H1 (cell line): ENCODE measurements at regions not wholly inside any gene's neighbourhood (a gene's known extent, or its start where the extent isn't known, plus 50 kb on each side); places are given as distances from the start of the nearest gene placed in this dataset.

Source experiments
- CTCF ChIA-PET: fragments of 300-600 bp; sonication (Branson Sonifier 250); formaldehyde crosslinking; loops from one replicate; lab custom pipeline; 2021; ENCODE audit not compliant: partially characterized antibody; lab: Charles Lee
- POLR2A ChIA-PET: fragments of 300-600 bp; sonication (Branson Sonifier 250); formaldehyde crosslinking; loops from one replicate; lab custom pipeline; 2021; ENCODE audit warnings: inconsistent platforms; ENCODE audit not compliant: partially characterized antibody; lab: Charles Lee
- DNase-seq, 2 experiments: peaks; one replicate each; pipeline versions ENCODE4 v3.0.0 to v3.0.0-alpha.2; 2010 to 2022; ENCODE audit warnings: low spot score in 2 of 2, low read depth in 1 of 2, mixed read lengths in 1 of 2
- FAIRE-seq: peaks from 2 replicates; lab custom pipeline; 2011; peaks lifted over from hg19 to GRCh38; lab: Jason Lieb, UNC
- H2AFZ ChIP-seq: 2 replicates; pipeline ENCODE4 v1.8.1; 2012; ENCODE audit warnings: low read length, inconsistent platforms
- H2AK5ac ChIP-seq: 2 replicates; pipeline ENCODE4 v1.6.1; 2013; ENCODE audit warnings: low read depth, low read length
- H2BK120ac ChIP-seq: replicated peaks from 2 replicates; pipeline ENCODE3; 2013; ENCODE audit warnings: low read depth, low read length, inconsistent platforms
- H2BK12ac ChIP-seq: 2 replicates; pipeline ENCODE4 v1.6.1; 2013; ENCODE audit warnings: low read depth, low read length
- H2BK15ac ChIP-seq: 2 replicates; pipeline ENCODE4 v1.6.1; 2013; ENCODE audit warnings: low read length
- H2BK20ac ChIP-seq: 2 replicates; pipeline ENCODE4 v1.6.1; 2013; ENCODE audit warnings: low read length
- H2BK5ac ChIP-seq: 2 replicates; pipeline ENCODE4 v1.6.1; 2013; ENCODE audit warnings: low read depth, low read length
- H3K14ac ChIP-seq: 2 replicates; pipeline ENCODE4 v1.6.1; 2013; ENCODE audit warnings: inconsistent platforms; ENCODE audit not compliant: insufficient read length
- H3K18ac ChIP-seq: 2 replicates; pipeline ENCODE4 v1.6.1; 2013; ENCODE audit warnings: low read length; ENCODE audit errors: extremely low read depth
- H3K23ac ChIP-seq: 2 replicates; pipeline ENCODE4 v1.6.1; 2013; ENCODE audit warnings: inconsistent platforms; ENCODE audit not compliant: insufficient read length
- H3K23me2 ChIP-seq: 2 replicates; pipeline ENCODE4 v1.6.1; 2013; ENCODE audit warnings: low read depth, low read length
- H3K27ac ChIP-seq: 2 replicates; pipeline ENCODE4 v1.6.1; 2011; ENCODE audit warnings: low read depth, low read length, inconsistent platforms
- H3K27me3 ChIP-seq, 4 experiments: replicated peaks in 1 of 4; 1 replicate in 1 of 4; 2 replicates in 3 of 4; pipeline versions ENCODE4 v1.6.1 to v1.8.1; 2011 to 2013; ENCODE audit warnings: low read length in 3 of 4, mild to moderate bottlenecking in 3 of 4, inconsistent platforms in 2 of 4, mixed read lengths in 2 of 4, moderate library complexity in 1 of 4; ENCODE audit not compliant: control insufficient read depth in 3 of 4, insufficient read depth in 3 of 4; ENCODE audit errors: extremely low read depth in 1 of 4
- H3K36me3 ChIP-seq, 4 experiments: 2 replicates each; pipeline versions ENCODE4 v1.6.1 to v1.8.1; 2011 to 2013; ENCODE audit warnings: mild to moderate bottlenecking in 4 of 4, low read length in 3 of 4, moderate library complexity in 2 of 4, control low read depth in 1 of 4, inconsistent platforms in 1 of 4; ENCODE audit not compliant: insufficient read depth in 4 of 4, control insufficient read depth in 2 of 4
- H3K4ac ChIP-seq: replicated peaks from 2 replicates; pipeline ENCODE3; 2013; ENCODE audit warnings: low read length, low read depth, mixed read lengths, inconsistent platforms; ENCODE audit not compliant: insufficient read length
- H3K4me1 ChIP-seq, 4 experiments: replicated peaks in 1 of 4; 1 replicate in 1 of 4; 2 replicates in 3 of 4; pipeline versions ENCODE4 v1.6.1 to v1.8.1; 2011 to 2013; ENCODE audit warnings: low read length in 3 of 4, inconsistent platforms in 2 of 4, mixed read lengths in 1 of 4; ENCODE audit not compliant: insufficient read depth in 4 of 4, control insufficient read depth in 3 of 4
- H3K4me2 ChIP-seq, 2 experiments: 2 replicates each; pipeline versions ENCODE4 v1.6.1 to v1.8.1; 2011 to 2013; ENCODE audit warnings: low read depth in 2 of 2, low read length in 2 of 2, control low read depth in 1 of 2, inconsistent platforms in 1 of 2, mild to moderate bottlenecking in 1 of 2; ENCODE audit not compliant: insufficient read depth in 1 of 2
- H3K4me3 ChIP-seq, 4 experiments: fragments of 200-600, 300-600 bp in 1 of 4; sonication (generic), shearing (Covaris generic), sonication (Bioruptor Twin) in 1 of 4; 2 replicates each; pipeline versions ENCODE4 v1.5.1 to v1.8.1; 2011 to 2016; ENCODE audit warnings: low read length in 4 of 4, low read depth in 3 of 4, control low read depth in 2 of 4, inconsistent platforms in 2 of 4, mild to moderate bottlenecking in 2 of 4, mixed read lengths in 1 of 4, moderate library complexity in 1 of 4; ENCODE audit not compliant: insufficient read depth in 2 of 4; ENCODE audit errors: extremely low read depth in 1 of 4
- H3K56ac ChIP-seq: replicated peaks from 2 replicates; pipeline ENCODE3; 2013; ENCODE audit warnings: low read depth, mild to moderate bottlenecking, mixed read lengths, low read length, inconsistent platforms; ENCODE audit not compliant: insufficient read length
- H3K79me1 ChIP-seq: 2 replicates; pipeline ENCODE4 v1.6.1; 2013; ENCODE audit warnings: low read depth, low read length, control low read depth
- H3K79me2 ChIP-seq, 2 experiments: 2 replicates each; pipeline versions ENCODE4 v1.6.1 to v1.8.1; 2012 to 2013; ENCODE audit warnings: low read length in 2 of 2, mild to moderate bottlenecking in 2 of 2, inconsistent platforms in 1 of 2; ENCODE audit not compliant: insufficient read depth in 2 of 2, control insufficient read depth in 1 of 2
- H3K9ac ChIP-seq, 4 experiments: replicated peaks in 1 of 4; 1 replicate in 1 of 4; 2 replicates in 3 of 4; pipeline versions ENCODE4 v1.6.1 to v1.8.1; 2011 to 2013; ENCODE audit warnings: low read depth in 3 of 4, low read length in 3 of 4, control low read depth in 2 of 4, mild to moderate bottlenecking in 2 of 4, moderate library complexity in 2 of 4, inconsistent platforms in 1 of 4; ENCODE audit errors: extremely low read depth in 1 of 4
- H3K9me3 ChIP-seq, 2 experiments: 2 replicates each; pipeline versions ENCODE4 v1.6.1 to v1.8.1; 2012 to 2013; ENCODE audit warnings: mild to moderate bottlenecking in 2 of 2, moderate library complexity in 2 of 2, control low read depth in 1 of 2, inconsistent platforms in 1 of 2, low read depth in 1 of 2, low read length in 1 of 2, mixed read lengths in 1 of 2; ENCODE audit not compliant: insufficient read depth in 2 of 2
- H4K20me1 ChIP-seq, 2 experiments: replicated peaks in 1 of 2; 2 replicates each; pipeline versions ENCODE3 to v1.8.1; 2011 to 2013; ENCODE audit warnings: inconsistent platforms in 2 of 2, low read length in 2 of 2, mild to moderate bottlenecking in 1 of 2; ENCODE audit not compliant: insufficient read depth in 2 of 2, control insufficient read depth in 1 of 2
- H4K5ac ChIP-seq: 2 replicates; pipeline ENCODE4 v1.6.1; 2013; ENCODE audit warnings: low read length, low read depth, mixed read lengths, inconsistent platforms; ENCODE audit not compliant: insufficient read length
- H4K8ac ChIP-seq: 2 replicates; pipeline ENCODE4 v1.8.0; 2013; ENCODE audit warnings: mild to moderate bottlenecking, moderate library complexity, low read length, inconsistent platforms; ENCODE audit not compliant: insufficient read depth; ENCODE audit errors: extremely low read depth
- H4K91ac ChIP-seq: replicated peaks from 2 replicates; pipeline ENCODE3; 2013; ENCODE audit warnings: low read length, mixed read lengths, inconsistent platforms; ENCODE audit not compliant: insufficient read length
- CBX8 ChIP-seq: fragments of 300-800, 300-1000 bp; sonication (generic); IDR thresholded peaks from 2 replicates; pipeline ENCODE4 v1.7.1; 2016; ENCODE audit warnings: low read depth, low read length, borderline replicate concordance
- CHD1 ChIP-seq: IDR thresholded peaks from 2 replicates; pipeline ENCODE4 v1.6.1; 2012; ENCODE audit warnings: low read depth, low read length, improper control_type of control experiment
- E2F6 ChIP-seq: IDR thresholded peaks from 2 replicates; pipeline ENCODE4 v1.6.1; 2012; ENCODE audit warnings: inconsistent platforms
- HDAC6 ChIP-seq: IDR thresholded peaks from one replicate; pipeline ENCODE4 v1.7.1; 2012; ENCODE audit warnings: low read depth, mild to moderate bottlenecking, inconsistent platforms, low read length, moderate library complexity
- JUN ChIP-seq: IDR thresholded peaks from 2 replicates; pipeline ENCODE4 v1.6.1; 2011; ENCODE audit warnings: low read depth, mild to moderate bottlenecking, improper control_type of control experiment, low read length
- SP1 ChIP-seq: IDR thresholded peaks from 2 replicates; pipeline ENCODE4 v1.6.1; 2011; ENCODE audit warnings: low read depth, low read length
- WGBS, 2 experiments: shearing (Covaris generic) in 1 of 2; methylation state at CpG; one replicate each; pipeline versions ENCODE4 v1.1.6 to v1.1.7; 2013 to 2015; ENCODE audit warnings: low lambda C conversion rate in 2 of 2, mixed read lengths in 2 of 2, inconsistent platforms in 1 of 2, low coverage in 1 of 2, missing lambda C conversion rate in 1 of 2; ENCODE audit not compliant: insufficient replicate concordance in 2 of 2, insufficient coverage in 1 of 2, insufficient read length in 1 of 2; ENCODE audit errors: extremely low coverage in 1 of 2, missing lambda C conversion rate in 1 of 2; 5-methylcytosine and 5-hydroxymethylcytosine counted together

GRCh38 chrX:67328476-67328875, 215.3 kb upstream of the AR start:
- H3K36me3 ChIP-seq = no peaks in the 10 kb centered on the region
- DNase-seq (no peak), FAIRE-seq (no peak)
- no peak overlapping the region for H3K23ac ChIP-seq
- no peak overlapping the region for H2AK5ac ChIP-seq
- no peak overlapping the region for H3K27ac ChIP-seq
- H3K9me3 ChIP-seq = no peaks in the 10 kb centered on the region
- H3K4me2 ChIP-seq = no peak overlapping the region
- no peak overlapping the region for H3K56ac ChIP-seq
- no peaks in the 10 kb centered on the region for H3K27me3 ChIP-seq
- no peak overlapping the region for H3K14ac ChIP-seq
- H2BK15ac ChIP-seq = no peak overlapping the region
- ChIA-PET POLR2A (no interaction called here), CTCF (no interaction called here)
- no peak overlapping the region for H2BK20ac ChIP-seq
- H3K4me1 ChIP-seq = no peaks in the 10 kb centered on the region
- 93% methylated on average over 3 of the region's 3 CpGs; no CpG with 5 or more reads in 1 of the 2 experiments for WGBS, 2 experiments
- H3K79me1 ChIP-seq = no peaks in the 10 kb centered on the region
- no peak overlapping the region for H3K18ac ChIP-seq
- no peak overlapping the region for H3K4me3 ChIP-seq
- H3K23me2 ChIP-seq = no peaks in the 10 kb centered on the region
- H4K8ac ChIP-seq = no peak overlapping the region
- H2BK12ac ChIP-seq = no peak overlapping the region
- TF ChIP-seq E2F6 (no peak), JUN (no peak), CHD1 (no peak), HDAC6 (no peak), SP1 (no peak), CBX8 (no peak)
- no peak overlapping the region for H2BK120ac ChIP-seq
- H3K79me2 ChIP-seq = no peaks in the 10 kb centered on the region
- H4K5ac ChIP-seq = no peak overlapping the region
- no peak overlapping the region for H3K9ac ChIP-seq
- no peak overlapping the region for H3K4ac ChIP-seq
- no peak overlapping the region for H2AFZ ChIP-seq
- H4K91ac ChIP-seq = no peak overlapping the region
- H4K20me1 ChIP-seq = no peaks in the 10 kb centered on the region
- H2BK5ac ChIP-seq = no peak overlapping the region
